ENCODE measurements at regions not wholly inside any gene's neighbourhood (a gene's known extent, or its start where the extent isn't known, plus 50 kb on each side); places are given as distances from the start of the nearest gene placed in this dataset.

DNA sequence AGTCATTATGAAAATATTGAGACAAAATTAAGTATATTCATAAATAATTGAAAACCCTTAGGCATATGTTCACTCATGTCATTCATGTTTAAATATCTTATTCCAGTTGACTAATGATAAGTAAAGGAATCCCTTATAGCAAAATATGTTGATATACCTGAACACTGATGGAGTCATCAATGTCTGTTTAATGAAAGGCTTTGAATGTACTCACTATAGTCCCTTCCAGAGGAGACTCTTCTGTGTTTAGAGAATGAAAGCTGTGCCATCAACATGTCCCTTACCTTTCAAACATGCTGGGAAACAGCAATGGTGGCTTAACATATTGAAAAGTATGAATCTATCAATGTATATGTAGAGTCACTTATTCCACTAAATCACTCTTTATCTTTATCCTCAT lies 242.9 kb downstream of the KCNJ3 start:
- Histone ChIP-seq H3K9ac (ENCODE audit: insufficient read depth in 1 of 2, low read depth in 2 of 2, low read length in 2 of 2) (no peak overlapping the region), H3K4me3 (no peak overlapping the region), H3K9me1 (ENCODE audit: control insufficient read depth, insufficient read depth, low read length) (no peaks in the 10 kb centered on the region), H3K9me3 (replicated peaks; ENCODE audit: control insufficient read depth, insufficient read depth, low read depth, low read length) (0 out of 2 replicates have a peak, but pooled peaks cover 2% of the 10 kb centered on the region), H3K27me3 (ENCODE audit: control insufficient read depth in 2 of 2, insufficient read depth in 2 of 2, low read length in 2 of 2) (no peaks in the 10 kb centered on the region), H3K4me1 (replicated peaks in 1 of 2; ENCODE audit: control insufficient read depth in 2 of 2, insufficient read depth in 2 of 2, low read length in 2 of 2) (no peaks in the 10 kb centered on the region), H2AFZ (ENCODE audit: low read depth, low read length) (no peak overlapping the region), H3K4me2 (ENCODE audit: insufficient read depth, low read length) (no peak overlapping the region), H3K27ac (ENCODE audit: extremely low read depth, low read depth, low read length) (no peak overlapping the region), H3K36me3 (ENCODE audit: control insufficient read depth, insufficient read depth, low read length) (no peaks in the 10 kb centered on the region), H4K20me1 (replicated peaks; ENCODE audit: control insufficient read depth, insufficient read depth, low read length) (no peaks in the 10 kb centered on the region), H3K79me2 (ENCODE audit: control insufficient read depth, insufficient read depth, low read length) (no peaks in the 10 kb centered on the region)
- in situ Hi-C loops (cut with MboI) = no loop called here
- BruUV-seq (replicated peaks) = no TSS peak
- TF ChIP-seq L3MBTL2 (IDR thresholded peaks at IDR 0.05) = no peak
- TF ChIP-seq SETDB1 (IDR thresholded peaks at IDR 0.05; ENCODE audit: low read length) = no peak
- no peak for TF ChIP-seq CEBPB (tag; IDR thresholded peaks at IDR 0.05)
- no peak for TF ChIP-seq EP400 (IDR thresholded peaks at IDR 0.05)
- TF ChIP-seq RFX5 (IDR thresholded peaks at IDR 0.05; ENCODE audit: low read depth, low read length) = no peak
- TF ChIP-seq FOXK1 (CRISPR knock-in tag; IDR thresholded peaks at IDR 0.05; ENCODE audit: borderline replicate concordance) = no peak
- TF ChIP-seq, protein P1, sequence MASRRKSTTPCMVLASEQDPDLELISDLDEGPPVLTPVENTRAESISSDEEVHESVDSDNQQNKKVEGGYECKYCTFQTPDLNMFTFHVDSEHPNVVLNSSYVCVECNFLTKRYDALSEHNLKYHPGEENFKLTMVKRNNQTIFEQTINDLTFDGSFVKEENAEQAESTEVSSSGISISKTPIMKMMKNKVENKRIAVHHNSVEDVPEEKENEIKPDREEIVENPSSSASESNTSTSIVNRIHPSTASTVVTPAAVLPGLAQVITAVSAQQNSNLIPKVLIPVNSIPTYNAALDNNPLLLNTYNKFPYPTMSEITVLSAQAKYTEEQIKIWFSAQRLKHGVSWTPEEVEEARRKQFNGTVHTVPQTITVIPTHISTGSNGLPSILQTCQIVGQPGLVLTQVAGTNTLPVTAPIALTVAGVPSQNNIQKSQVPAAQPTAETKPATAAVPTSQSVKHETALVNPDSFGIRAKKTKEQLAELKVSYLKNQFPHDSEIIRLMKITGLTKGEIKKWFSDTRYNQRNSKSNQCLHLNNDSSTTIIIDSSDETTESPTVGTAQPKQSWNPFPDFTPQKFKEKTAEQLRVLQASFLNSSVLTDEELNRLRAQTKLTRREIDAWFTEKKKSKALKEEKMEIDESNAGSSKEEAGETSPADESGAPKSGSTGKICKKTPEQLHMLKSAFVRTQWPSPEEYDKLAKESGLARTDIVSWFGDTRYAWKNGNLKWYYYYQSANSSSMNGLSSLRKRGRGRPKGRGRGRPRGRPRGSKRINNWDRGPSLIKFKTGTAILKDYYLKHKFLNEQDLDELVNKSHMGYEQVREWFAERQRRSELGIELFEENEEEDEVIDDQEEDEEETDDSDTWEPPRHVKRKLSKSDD (conservative IDR thresholded peaks at IDR 0.05; ENCODE audit: low read length) = no peak
- TF ChIP-seq, protein P2, sequence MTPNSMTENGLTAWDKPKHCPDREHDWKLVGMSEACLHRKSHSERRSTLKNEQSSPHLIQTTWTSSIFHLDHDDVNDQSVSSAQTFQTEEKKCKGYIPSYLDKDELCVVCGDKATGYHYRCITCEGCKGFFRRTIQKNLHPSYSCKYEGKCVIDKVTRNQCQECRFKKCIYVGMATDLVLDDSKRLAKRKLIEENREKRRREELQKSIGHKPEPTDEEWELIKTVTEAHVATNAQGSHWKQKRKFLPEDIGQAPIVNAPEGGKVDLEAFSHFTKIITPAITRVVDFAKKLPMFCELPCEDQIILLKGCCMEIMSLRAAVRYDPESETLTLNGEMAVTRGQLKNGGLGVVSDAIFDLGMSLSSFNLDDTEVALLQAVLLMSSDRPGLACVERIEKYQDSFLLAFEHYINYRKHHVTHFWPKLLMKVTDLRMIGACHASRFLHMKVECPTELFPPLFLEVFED (CRISPR knock-in tag; conservative IDR thresholded peaks at IDR 0.05) = no peak
- TF ChIP-seq, protein P3, sequence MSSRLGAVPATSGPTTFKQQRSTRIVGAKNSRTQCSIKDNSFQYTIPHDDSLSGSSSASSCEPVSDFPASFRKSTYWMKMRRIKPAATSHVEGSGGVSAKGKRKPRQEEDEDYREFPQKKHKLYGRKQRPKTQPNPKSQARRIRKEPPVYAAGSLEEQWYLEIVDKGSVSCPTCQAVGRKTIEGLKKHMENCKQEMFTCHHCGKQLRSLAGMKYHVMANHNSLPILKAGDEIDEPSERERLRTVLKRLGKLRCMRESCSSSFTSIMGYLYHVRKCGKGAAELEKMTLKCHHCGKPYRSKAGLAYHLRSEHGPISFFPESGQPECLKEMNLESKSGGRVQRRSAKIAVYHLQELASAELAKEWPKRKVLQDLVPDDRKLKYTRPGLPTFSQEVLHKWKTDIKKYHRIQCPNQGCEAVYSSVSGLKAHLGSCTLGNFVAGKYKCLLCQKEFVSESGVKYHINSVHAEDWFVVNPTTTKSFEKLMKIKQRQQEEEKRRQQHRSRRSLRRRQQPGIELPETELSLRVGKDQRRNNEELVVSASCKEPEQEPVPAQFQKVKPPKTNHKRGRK (tag; IDR thresholded peaks at IDR 0.05) = no peak
- no peak for TF ChIP-seq LARP7 (IDR thresholded peaks at IDR 0.05)
- no peak for TF ChIP-seq NR2F6 (CRISPR knock-in tag; IDR thresholded peaks at IDR 0.05)
- TF ChIP-seq, protein P4, sequence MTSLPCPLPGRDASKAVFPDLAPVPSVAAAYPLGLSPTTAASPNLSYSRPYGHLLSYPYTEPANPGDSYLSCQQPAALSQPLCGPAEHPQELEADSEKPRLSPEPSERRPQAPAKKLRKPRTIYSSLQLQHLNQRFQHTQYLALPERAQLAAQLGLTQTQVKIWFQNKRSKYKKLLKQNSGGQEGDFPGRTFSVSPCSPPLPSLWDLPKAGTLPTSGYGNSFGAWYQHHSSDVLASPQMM (CRISPR knock-in tag; IDR thresholded peaks at IDR 0.05) = no peak
- no peak for TF ChIP-seq ZNF561 (CRISPR knock-in tag; conservative IDR thresholded peaks at IDR 0.05)
- no peak for TF ChIP-seq ZNF3 (CRISPR knock-in tag; IDR thresholded peaks at IDR 0.05)
- TF ChIP-seq FIP1L1 (IDR thresholded peaks at IDR 0.05; ENCODE audit: low read depth, low read length, poor library complexity, severe bottlenecking) = no peak
- TF ChIP-seq, protein P5, sequence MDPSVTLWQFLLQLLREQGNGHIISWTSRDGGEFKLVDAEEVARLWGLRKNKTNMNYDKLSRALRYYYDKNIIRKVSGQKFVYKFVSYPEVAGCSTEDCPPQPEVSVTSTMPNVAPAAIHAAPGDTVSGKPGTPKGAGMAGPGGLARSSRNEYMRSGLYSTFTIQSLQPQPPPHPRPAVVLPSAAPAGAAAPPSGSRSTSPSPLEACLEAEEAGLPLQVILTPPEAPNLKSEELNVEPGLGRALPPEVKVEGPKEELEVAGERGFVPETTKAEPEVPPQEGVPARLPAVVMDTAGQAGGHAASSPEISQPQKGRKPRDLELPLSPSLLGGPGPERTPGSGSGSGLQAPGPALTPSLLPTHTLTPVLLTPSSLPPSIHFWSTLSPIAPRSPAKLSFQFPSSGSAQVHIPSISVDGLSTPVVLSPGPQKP (CRISPR knock-in tag; IDR thresholded peaks at IDR 0.05) = no peak
- intact Hi-C loops (cut with micrococcal nuclease) = no loop called here
- DNase-seq (ENCODE audit: extremely low read depth in 1 of 4, low spot score in 3 of 4) (no peak), ATAC-seq (no peak), FAIRE-seq (no peak)
- ChIA-PET POLR2A (no interaction called here), CTCF (ENCODE audit: low intra/inter-chr PET ratio) (no interaction called here)

Data from K562 (cell line).